ENCODE measurements at regions not wholly inside any gene's neighbourhood (a gene's known extent, or its start where the extent isn't known, plus 50 kb on each side); places are given as distances from the start of the nearest gene placed in this dataset.
"Not testable (repeated sequence)": the region's sequence is repeated elsewhere in the genome, so short reads cannot be mapped to it uniquely, and the experiment has no call there.

DNA sequence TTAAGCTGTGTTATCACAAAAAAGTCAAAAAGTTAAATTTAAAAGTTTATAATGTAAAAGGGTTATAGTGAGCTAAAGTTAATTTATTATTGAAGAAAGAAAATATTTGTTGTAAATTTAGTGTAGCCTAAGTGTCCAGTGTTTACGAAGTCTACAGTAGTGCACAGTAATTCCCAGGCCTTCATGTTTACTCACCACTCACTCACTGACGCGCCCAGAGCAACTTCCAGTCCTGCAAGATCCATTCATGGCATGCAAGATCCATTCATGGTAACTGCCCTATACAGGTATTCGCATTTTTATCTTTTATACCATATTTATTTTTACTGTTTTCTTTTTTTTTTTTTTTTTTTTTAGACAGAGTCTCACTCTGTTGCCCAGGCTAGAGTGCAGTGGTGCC is 69.5 kb downstream of the TPRA1 start:
- no peak for ATAC-seq (replicated peaks in 6 of 8)
- Histone ChIP-seq H3K4me1 (replicated peaks in 1 of 2) (peaks cover 16% of the 10 kb centered on the region in 2 donors), H3K27ac (no peak overlapping the region), H3K4me3 (no peak overlapping the region)
- 40 to 100% (median 96%) methylated on average over 2 to 4 of the region's 4 CpGs; no CpG with 5 or more reads in 1 of the 10 experiments for WGBS, 10 experiments
- in situ Hi-C loops (cut with MboI; ENCODE audit: low pct_unique_long_range_greater_than_20kb in 2 of 9, low sequenced_read_pairs in 9 of 9, unreplicated experiment in 9 of 9): no loop called here

- Histone ChIP-seq H3K27ac (no peak overlapping the region), H3K4me3 (no peak overlapping the region), H3K4me1 (replicated peaks in 1 of 2) (no peaks in the 10 kb centered on the region)
- WGBS, 10 experiments: 29 to 91% (median 58%) methylated on average over 1 to 4 of the region's 4 CpGs; no CpG with 5 or more reads in 2 of the 10 experiments
- no peak for ATAC-seq (replicated peaks in 6 of 8)
- in situ Hi-C loops (cut with MboI; ENCODE audit: low pct_unique_long_range_greater_than_20kb in 2 of 9, low sequenced_read_pairs in 9 of 9, unreplicated experiment in 9 of 9): no loop called here
Measured at GRCh38 chr3:127518456-127519081, 72.0 kb downstream of the TPRA1 start.

GRCh38 chr3:127512256-127512655 is 78.3 kb downstream of the TPRA1 start:
- 0 to 75% (median 50%) methylated on average over 1 to 3 of the region's 3 CpGs; no CpG with 5 or more reads in 1 of the 10 experiments for WGBS, 10 experiments
- in situ Hi-C loops (cut with MboI; ENCODE audit: low pct_unique_long_range_greater_than_20kb in 2 of 9, low sequenced_read_pairs in 9 of 9, unreplicated experiment in 9 of 9): no loop called here

DNA sequence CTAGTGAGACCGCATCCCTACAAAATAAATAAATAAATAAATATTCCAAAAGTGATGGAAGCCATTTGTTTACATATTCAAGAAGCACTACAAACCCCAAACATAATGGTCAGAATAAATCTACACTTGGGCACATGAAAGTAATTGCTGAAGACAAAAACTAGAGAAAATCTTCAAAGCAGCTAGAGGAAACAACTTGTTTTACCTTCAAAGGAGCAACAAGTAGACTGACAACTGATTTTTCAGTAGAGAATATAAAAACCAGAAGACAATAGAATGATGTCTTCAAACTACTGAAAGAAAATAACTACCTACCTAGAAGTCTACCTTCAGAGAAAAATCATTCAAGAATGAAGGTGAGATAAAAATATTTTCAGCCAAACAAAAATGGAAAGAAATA is 89.4 kb downstream of the TPRA1 start:
- in situ Hi-C loops (cut with MboI; ENCODE audit: low pct_unique_long_range_greater_than_20kb in 2 of 9, low sequenced_read_pairs in 9 of 9, unreplicated experiment in 9 of 9): no loop called here
- no peak for ATAC-seq (replicated peaks in 6 of 8)
- no peak overlapping the region for H3K4me3 ChIP-seq
- no peak overlapping the region for H3K27ac ChIP-seq
- 0 to 100% (median 93%) methylated on average over 1 of the region's 1 CpG for WGBS, 10 experiments
- no peaks in the 10 kb centered on the region for H3K4me1 ChIP-seq (replicated peaks in 1 of 2)

More at GRCh38 chr3:127512256-127512655, 78.3 kb downstream of the TPRA1 start:
- ATAC-seq (replicated peaks in 6 of 8): no peak
- Histone ChIP-seq H3K4me3 (no peak overlapping the region), H3K4me1 (replicated peaks in 1 of 2) (no peaks in the 10 kb centered on the region), H3K27ac (no peak overlapping the region)

DNA sequence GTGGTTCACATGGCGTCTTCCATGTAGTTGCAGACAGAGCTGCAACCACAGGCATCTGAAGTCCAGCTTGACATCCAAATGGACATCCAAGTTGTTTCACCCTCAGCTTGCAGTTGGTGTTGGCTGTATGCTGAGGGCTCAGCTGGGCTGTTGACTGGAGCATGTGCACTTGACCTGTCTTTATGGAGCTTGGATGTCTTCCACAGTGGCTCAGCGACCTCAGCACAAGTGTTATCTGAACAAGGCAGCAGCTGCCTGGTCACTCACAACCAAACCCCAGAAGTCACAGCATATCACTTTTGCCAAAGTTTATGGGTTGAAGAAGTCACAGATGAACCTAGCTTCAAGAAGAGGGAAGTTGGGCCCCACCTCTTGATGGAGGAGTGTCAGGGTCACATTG is 92.9 kb downstream of the TPRA1 start:
- Histone ChIP-seq H3K4me3 (no peak overlapping the region), H3K27ac (no peak overlapping the region), H3K4me1 (replicated peaks in 1 of 2) (no peaks in the 10 kb centered on the region)
- no peak for ATAC-seq (replicated peaks in 6 of 8)
- in situ Hi-C loops (cut with MboI; ENCODE audit: low pct_unique_long_range_greater_than_20kb in 2 of 9, low sequenced_read_pairs in 9 of 9, unreplicated experiment in 9 of 9): no loop called here
- 20 to 100% (median 76%) methylated on average over 1 to 2 of the region's 2 CpGs; no CpG with 5 or more reads in 3 of the 10 experiments for WGBS, 10 experiments

GRCh38 chr3:127497166-127497565 is 93.4 kb downstream of the TPRA1 start:
- in situ Hi-C loops (cut with MboI; ENCODE audit: low pct_unique_long_range_greater_than_20kb in 2 of 9, low sequenced_read_pairs in 9 of 9, unreplicated experiment in 9 of 9): no loop called here
- 0 to 91% (median 45%) methylated on average over 1 to 3 of the region's 3 CpGs; no CpG with 5 or more reads in 6 of the 10 experiments for WGBS, 10 experiments

GRCh38 chr3:127495821-127496655 is 94.5 kb downstream of the TPRA1 start:
- Histone ChIP-seq H3K4me3 (no peak overlapping the region), H3K27ac (no peak overlapping the region), H3K4me1 (replicated peaks in 1 of 2) (no peaks in the 10 kb centered on the region)
- peak in 1 of 8 experiments; percentile 70 for ATAC-seq (replicated peaks in 6 of 8)
- in situ Hi-C loops (cut with MboI; ENCODE audit: low pct_unique_long_range_greater_than_20kb in 2 of 9, low sequenced_read_pairs in 9 of 9, unreplicated experiment in 9 of 9): no loop called here
- WGBS, 10 experiments: 0 to 40% (median 0%) methylated on average over 1 of the region's 2 CpGs; no CpG with 5 or more reads in 7 of the 10 experiments

More at GRCh38 chr3:127497166-127497565, 93.4 kb downstream of the TPRA1 start:
- H3K4me3 ChIP-seq: no peak overlapping the region
- no peaks in the 10 kb centered on the region for H3K4me1 ChIP-seq (replicated peaks in 1 of 2)
- ATAC-seq (replicated peaks in 6 of 8): no peak
- H3K27ac ChIP-seq: no peak overlapping the region

DNA sequence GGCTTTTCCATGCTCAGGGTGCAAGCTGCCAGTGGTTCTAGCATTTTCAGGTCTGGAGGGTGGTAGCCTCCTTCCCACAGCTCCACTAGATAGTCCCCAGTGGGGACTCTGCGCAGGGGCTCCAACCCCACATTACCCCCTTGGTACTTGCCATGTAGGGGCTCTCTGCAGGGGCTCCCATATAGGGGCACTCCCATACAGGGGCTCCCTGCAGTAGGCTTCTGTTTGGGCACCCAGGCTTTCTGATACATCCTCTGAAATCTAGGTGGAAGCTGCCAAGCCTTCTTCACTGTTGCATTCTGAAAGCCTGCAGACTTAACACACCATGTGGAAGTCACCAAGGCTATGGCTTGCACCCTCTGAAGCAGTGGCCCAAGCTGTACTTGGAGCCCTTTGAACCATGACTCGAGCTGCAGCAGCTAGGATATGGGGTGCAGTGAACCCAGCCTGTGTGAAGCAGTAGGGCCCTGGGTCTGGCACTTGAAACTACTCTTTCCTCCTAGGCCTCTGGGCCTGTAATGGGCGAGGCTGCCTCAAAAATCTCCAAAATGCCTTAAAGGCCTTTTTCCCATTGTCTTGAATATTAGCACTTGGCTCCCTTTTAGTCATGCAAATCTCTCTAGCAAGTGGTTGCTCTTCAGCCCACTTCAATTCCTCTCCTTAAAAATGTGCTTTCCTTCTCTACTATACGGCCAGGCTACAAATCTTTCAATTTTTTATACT is 96.4 kb downstream of the TPRA1 start:
- peak in 2 of 8 experiments; percentile 37 to 50 for ATAC-seq (replicated peaks in 6 of 8)
- 20 to 100% (median 60%) methylated on average over 1 to 3 of the region's 4 CpGs for WGBS, 10 experiments
- no peak overlapping the region for H3K27ac ChIP-seq
- in situ Hi-C loops (cut with MboI; ENCODE audit: low pct_unique_long_range_greater_than_20kb in 2 of 9, low sequenced_read_pairs in 9 of 9, unreplicated experiment in 9 of 9): no loop called here
- no peak overlapping the region for H3K4me3 ChIP-seq
- no peaks in the 10 kb centered on the region for H3K4me1 ChIP-seq (replicated peaks in 1 of 2)

- no peaks in the 10 kb centered on the region for H3K4me1 ChIP-seq (replicated peaks in 1 of 2)
- no peak overlapping the region for H3K4me3 ChIP-seq
- ATAC-seq (replicated peaks in 6 of 8): no peak
- H3K27ac ChIP-seq: no peak overlapping the region
- in situ Hi-C loops (cut with MboI; ENCODE audit: low pct_unique_long_range_greater_than_20kb in 2 of 9, low sequenced_read_pairs in 9 of 9, unreplicated experiment in 9 of 9): no loop called here
- WGBS, 10 experiments: 0% methylated on average over 1 of the region's 2 CpGs; no CpG with 5 or more reads in 9 of the 10 experiments
Measured at GRCh38 chr3:127492426-127492825, 98.1 kb downstream of the TPRA1 start.

GRCh38 chr3:127491909-127492308 is 98.6 kb downstream of the TPRA1 start:
- Histone ChIP-seq H3K27ac (no peak overlapping the region), H3K4me1 (replicated peaks in 1 of 2) (no peaks in the 10 kb centered on the region), H3K4me3 (no peak overlapping the region)
- in situ Hi-C loops (cut with MboI; ENCODE audit: low pct_unique_long_range_greater_than_20kb in 2 of 9, low sequenced_read_pairs in 9 of 9, unreplicated experiment in 9 of 9): no loop called here
- WGBS, 10 experiments: 50 to 95% (median 81%) methylated on average over 1 to 4 of the region's 5 CpGs; no CpG with 5 or more reads in 4 of the 10 experiments
- no peak for ATAC-seq (replicated peaks in 6 of 8)

DNA sequence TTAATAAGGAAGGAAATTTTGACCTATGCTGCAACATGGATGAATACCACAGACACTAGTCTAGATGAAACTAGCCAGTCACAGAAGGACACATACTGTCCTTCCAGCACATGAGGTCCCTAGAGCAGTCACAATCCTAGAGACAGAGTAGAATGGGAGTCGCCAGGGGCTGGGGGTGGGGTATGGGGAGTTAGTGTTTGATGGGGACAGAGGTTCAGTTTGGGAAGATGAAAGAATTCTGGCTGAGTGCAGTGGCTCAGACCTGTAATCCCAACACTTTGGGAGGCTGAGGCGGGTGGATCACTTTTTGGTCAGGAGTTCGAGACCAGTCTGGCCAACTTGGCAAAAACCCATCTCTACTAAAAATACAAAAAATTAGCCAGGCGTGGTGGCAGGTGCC is 99.2 kb downstream of the TPRA1 start:
- no peak for ATAC-seq (replicated peaks in 6 of 8)
- no peaks in the 10 kb centered on the region for H3K4me1 ChIP-seq (replicated peaks in 1 of 2)
- no peak overlapping the region for H3K27ac ChIP-seq
- 17 to 100% (median 67%) methylated on average over 1 of the region's 4 CpGs; no CpG with 5 or more reads in 7 of the 10 experiments for WGBS, 10 experiments
- in situ Hi-C loops (cut with MboI; ENCODE audit: low pct_unique_long_range_greater_than_20kb in 2 of 9, low sequenced_read_pairs in 9 of 9, unreplicated experiment in 9 of 9): no loop called here
- H3K4me3 ChIP-seq: no peak overlapping the region

DNA sequence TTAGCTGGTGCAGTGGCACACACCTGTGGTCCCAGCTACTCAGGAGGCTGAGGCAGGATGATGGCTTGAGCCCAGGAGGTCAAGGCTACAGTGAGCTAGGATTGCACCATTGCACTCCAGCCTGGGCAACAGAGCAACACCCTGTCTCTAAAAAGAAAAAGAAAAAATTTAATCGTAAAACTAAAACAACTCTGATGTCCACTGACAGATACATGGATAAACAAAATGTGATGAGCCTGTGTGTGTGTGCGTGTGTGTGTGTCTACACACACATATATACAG is 99.6 kb downstream of the TPRA1 start:
- in situ Hi-C loops (cut with MboI; ENCODE audit: low pct_unique_long_range_greater_than_20kb in 2 of 9, low sequenced_read_pairs in 9 of 9, unreplicated experiment in 9 of 9); H3K4me3 ChIP-seq; H3K4me1 ChIP-seq (replicated peaks in 1 of 2); H3K27ac ChIP-seq; ATAC-seq (replicated peaks in 6 of 8): not testable (repeated sequence)
- 22 to 100% (median 83%) methylated on average over 1 to 2 of the region's 2 CpGs; no CpG with 5 or more reads in 5 of the 10 experiments for WGBS, 10 experiments
